Islet precursor cell (in vitro differentiated cells): ENCODE measurements at regions not wholly inside any gene's neighbourhood (a gene's known extent, or its start where the extent isn't known, plus 50 kb on each side); places are given as distances from the start of the nearest gene placed in this dataset.

ENCODE experiments used
- DNase-seq: peaks from one replicate; pipeline ENCODE4 v3.0.0-alpha.2; 2018

DNA sequence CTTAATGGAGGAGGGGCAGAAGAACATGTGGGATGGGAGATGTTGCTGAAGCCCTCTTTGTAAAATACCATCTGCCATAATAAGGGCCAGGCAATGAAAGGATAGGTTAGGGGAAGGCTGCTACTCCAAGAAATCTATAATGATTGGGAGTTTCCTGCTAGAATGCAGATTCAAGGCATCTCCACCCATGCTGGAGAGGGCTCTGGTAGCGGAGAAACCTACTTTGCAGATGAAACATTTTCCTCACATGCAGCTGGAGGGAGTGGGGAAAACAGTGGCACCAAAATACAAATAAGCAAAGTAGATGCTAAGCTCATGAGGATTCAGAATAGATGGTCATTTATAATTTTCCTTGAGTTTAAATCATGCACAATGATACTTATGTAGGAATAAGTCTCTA lies 82.3 kb upstream of the GCFC2 start:
- no peak for DNase-seq

- DNase-seq: no peak
These were observed 81.4 kb upstream of the GCFC2 start for GRCh38 chr2:75792146-75792545.

GRCh38 chr2:75790814-75791467 lies 80.2 kb upstream of the GCFC2 start:
- no peak for DNase-seq

- DNase-seq: no peak
These were observed 79.6 kb upstream of the GCFC2 start for GRCh38 chr2:75790121-75790813.

GRCh38 chr2:75788902-75789301 lies 78.2 kb upstream of the GCFC2 start:
- no peak for DNase-seq

DNA sequence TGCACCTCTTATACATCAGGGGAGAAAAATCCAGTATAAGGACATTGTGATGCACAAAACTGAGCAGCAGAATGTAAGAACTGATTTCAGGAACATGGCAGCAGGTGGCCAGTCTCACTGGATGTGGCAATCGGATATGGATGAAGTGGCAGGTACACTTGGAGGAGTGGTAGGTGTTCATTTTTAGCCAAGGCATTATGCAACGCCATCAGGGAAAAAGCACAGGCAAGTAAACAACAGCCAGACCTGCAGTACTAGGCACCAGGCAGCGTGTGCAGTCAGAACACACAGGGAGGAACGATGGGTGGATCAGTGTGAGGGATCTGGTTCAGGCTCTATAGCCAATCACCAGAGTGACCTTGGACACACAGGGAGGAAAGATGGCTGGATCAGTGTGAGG lies 77.4 kb upstream of the GCFC2 start:
- no peak for DNase-seq

- no peak for DNase-seq
These were observed 76.9 kb upstream of the GCFC2 start for GRCh38 chr2:75787532-75788132.

- DNase-seq: no peak
These were observed 64.7 kb upstream of the GCFC2 start for GRCh38 chr2:75775311-75775823.

DNA sequence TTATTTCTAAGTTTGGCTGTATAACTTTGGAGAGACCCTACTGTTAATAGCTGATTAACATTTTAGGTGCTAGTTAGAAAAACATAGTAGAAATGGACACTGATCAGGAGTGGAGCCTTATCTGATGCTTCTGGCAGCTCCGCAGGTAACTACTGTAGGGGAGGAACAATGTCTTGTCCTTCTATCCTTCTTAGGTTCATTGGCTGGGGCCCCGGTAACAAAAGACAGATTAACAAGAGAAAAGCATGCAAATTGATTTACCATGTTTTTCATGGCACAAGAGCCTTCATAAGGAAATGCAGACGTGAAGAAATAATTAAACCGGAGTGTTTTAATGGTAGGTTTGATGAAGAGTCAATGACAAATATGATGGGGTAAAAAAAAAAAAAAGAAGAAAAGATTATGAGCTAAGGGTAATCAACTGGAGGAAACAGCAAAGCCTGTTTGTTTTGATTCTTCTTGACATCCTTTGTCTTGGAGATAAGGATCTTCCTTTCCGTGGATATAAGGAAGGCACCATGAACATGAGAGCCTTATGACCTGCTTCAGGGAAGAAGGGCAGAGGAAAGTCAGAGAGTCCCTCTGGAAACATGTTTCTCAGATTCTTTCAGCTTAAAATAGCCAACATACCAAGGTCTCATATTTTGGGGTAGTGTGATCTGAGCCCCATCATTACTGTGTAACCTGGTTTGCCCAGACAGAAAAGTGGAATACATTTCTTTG lies 62.4 kb upstream of the GCFC2 start:
- DNase-seq: no peak

DNA sequence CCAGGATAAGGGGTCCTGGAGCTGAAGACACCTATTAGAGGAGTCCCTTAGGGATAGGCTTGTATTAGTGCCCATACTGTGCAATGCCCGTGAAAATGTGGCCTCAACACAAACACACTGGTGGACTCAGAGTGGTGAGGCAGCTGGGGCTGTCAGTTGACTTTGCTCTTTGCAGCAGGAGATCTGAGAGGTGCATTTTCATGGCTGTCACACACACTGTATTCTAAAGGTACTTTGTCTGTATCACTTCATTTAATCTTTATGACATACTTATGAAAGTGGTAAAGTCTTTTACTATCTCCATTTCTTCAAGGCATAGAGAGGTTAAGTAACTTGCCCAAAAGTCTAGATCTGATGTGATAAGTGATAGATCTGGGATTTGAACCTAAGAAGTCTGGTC lies 55.1 kb upstream of the GCFC2 start:
- no peak for DNase-seq

DNA sequence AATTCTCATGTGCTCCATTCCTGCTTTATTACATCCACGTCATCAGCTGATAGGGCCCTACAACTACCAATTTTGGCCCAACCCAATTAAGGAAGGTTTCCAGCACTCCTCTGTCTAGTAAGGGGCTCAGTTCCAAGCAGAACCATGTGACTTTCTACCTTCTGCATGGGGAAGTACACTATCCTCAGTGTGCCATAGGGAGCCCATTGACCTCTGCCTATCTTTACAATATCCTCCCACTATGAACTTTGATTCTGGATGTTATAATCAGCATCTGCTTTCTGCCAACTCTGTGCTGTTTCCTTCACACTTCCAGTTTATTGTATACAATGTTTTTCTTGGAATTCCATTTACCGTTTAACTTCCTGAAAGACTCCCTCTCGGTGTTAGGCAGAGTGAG lies 53.9 kb upstream of the GCFC2 start:
- DNase-seq: no peak
